Kidney epithelial cell (primary cell): ENCODE measurements at regions not wholly inside any gene's neighbourhood (a gene's known extent, or its start where the extent isn't known, plus 50 kb on each side); places are given as distances from the start of the nearest gene placed in this dataset.

ENCODE experiments used
- DNase-seq: peaks from one replicate; pipeline ENCODE4 v3.0.0-alpha.2; 2010; ENCODE audit warnings: low read depth
- H3K27me3 ChIP-seq: 2 replicates; pipeline ENCODE4 v1.6.0; 2011; ENCODE audit warnings: low read length; ENCODE audit not compliant: control insufficient read depth, insufficient read depth
- H3K36me3 ChIP-seq: 2 replicates; pipeline ENCODE4 v1.5.1; 2011; ENCODE audit warnings: low read length; ENCODE audit not compliant: control insufficient read depth, insufficient read depth
- H3K4me3 ChIP-seq: 2 replicates; pipeline ENCODE4 v1.5.1; 2011; ENCODE audit warnings: low read depth, mild to moderate bottlenecking, control low read depth, low read length
- CTCF ChIP-seq: IDR thresholded peaks from 2 replicates; pipeline ENCODE4 v1.5.1; 2011; ENCODE audit warnings: mild to moderate bottlenecking, moderate library complexity, low read length, control low read depth, inconsistent platforms; ENCODE audit not compliant: insufficient read depth, poor library complexity, severe bottlenecking

GRCh38 chr2:78077633-78078032, 555.5 kb upstream of the LRRTM4 start:
- Histone ChIP-seq H3K27me3 (no peaks in the 10 kb centered on the region), H3K36me3 (no peaks in the 10 kb centered on the region)
- no peak for TF ChIP-seq CTCF

GRCh38 chr2:78082555-78082954, 560.4 kb upstream of the LRRTM4 start:
- H3K27me3 ChIP-seq: no peaks in the 10 kb centered on the region
- H3K36me3 ChIP-seq: no peaks in the 10 kb centered on the region
- TF ChIP-seq CTCF: no peak
- DNase-seq: no peak
- H3K4me3 ChIP-seq: no peak overlapping the region

More at GRCh38 chr2:78077633-78078032, 555.5 kb upstream of the LRRTM4 start:
- DNase-seq: no peak
- no peak overlapping the region for H3K4me3 ChIP-seq

GRCh38 chr2:78093436-78093835, 571.3 kb upstream of the LRRTM4 start:
- Histone ChIP-seq H3K27me3 (no peaks in the 10 kb centered on the region), H3K36me3 (no peaks in the 10 kb centered on the region), H3K4me3 (no peak overlapping the region)
- no peak for TF ChIP-seq CTCF
- DNase-seq: no peak

GRCh38 chr2:78109272-78109671, 587.1 kb upstream of the LRRTM4 start:
- no peaks in the 10 kb centered on the region for H3K36me3 ChIP-seq
- H3K4me3 ChIP-seq: no peak overlapping the region
- no peak for TF ChIP-seq CTCF
- no peak for DNase-seq
- no peaks in the 10 kb centered on the region for H3K27me3 ChIP-seq

GRCh38 chr2:78115291-78115690, 593.1 kb upstream of the LRRTM4 start:
- DNase-seq: no peak
- H3K36me3 ChIP-seq: no peaks in the 10 kb centered on the region
- H3K4me3 ChIP-seq: no peak overlapping the region
- H3K27me3 ChIP-seq: no peaks in the 10 kb centered on the region
- no peak for TF ChIP-seq CTCF

GRCh38 chr2:78118037-78118436, 595.9 kb upstream of the LRRTM4 start:
- DNase-seq: no peak
- Histone ChIP-seq H3K27me3 (no peaks in the 10 kb centered on the region), H3K4me3 (no peak overlapping the region), H3K36me3 (no peaks in the 10 kb centered on the region)
- no peak for TF ChIP-seq CTCF
